ENCODE measurements at regions not wholly inside any gene's neighbourhood (a gene's known extent, or its start where the extent isn't known, plus 50 kb on each side); places are given as distances from the start of the nearest gene placed in this dataset.
A peak's percentile ranks its signal among the peaks of the same experiment; 100 is the strongest.
"Not testable (repeated sequence)": the region's sequence is repeated elsewhere in the genome, so short reads cannot be mapped to it uniquely, and the experiment has no call there.

GRCh38 chr2:172264820-172265219, 162.1 kb upstream of the DLX2 start:
- not testable (repeated sequence) for DNase-seq

- not testable (repeated sequence) for DNase-seq
These were observed 157.7 kb upstream of the ITGA6 start for GRCh38 chr2:172269507-172270244.

- no peak for DNase-seq
These were observed 156.9 kb upstream of the ITGA6 start for GRCh38 chr2:172270278-172271079.

GRCh38 chr2:172273910-172274571, 153.3 kb upstream of the ITGA6 start:
- no peak for DNase-seq

GRCh38 chr2:172275239-172275638, 152.1 kb upstream of the ITGA6 start:
- no peak for DNase-seq

GRCh38 chr2:172276961-172277360, 150.4 kb upstream of the ITGA6 start:
- no peak for DNase-seq

GRCh38 chr2:172278667-172279066, 148.7 kb upstream of the ITGA6 start:
- DNase-seq = no peak

GRCh38 chr2:172279214-172279613, 148.2 kb upstream of the ITGA6 start:
- DNase-seq = no peak

- DNase-seq = no peak
These were observed 147.6 kb upstream of the ITGA6 start for GRCh38 chr2:172279813-172280212.

- no peak for DNase-seq
These were observed 146.6 kb upstream of the ITGA6 start for GRCh38 chr2:172280571-172281361.

GRCh38 chr2:172281648-172282570, 145.5 kb upstream of the ITGA6 start:
- DNase-seq = no peak

GRCh38 chr2:172282944-172283343, 144.4 kb upstream of the ITGA6 start:
- no peak for DNase-seq

- DNase-seq = no peak
These were observed 143.9 kb upstream of the ITGA6 start for GRCh38 chr2:172283476-172283875.

- no peak for DNase-seq
These were observed 143.2 kb upstream of the ITGA6 start for GRCh38 chr2:172284209-172284608.

GRCh38 chr2:172285010-172285621, 142.3 kb upstream of the ITGA6 start:
- DNase-seq = no peak

- no peak for DNase-seq
These were observed 141.6 kb upstream of the ITGA6 start for GRCh38 chr2:172285760-172286159.

GRCh38 chr2:172287190-172287589, 140.2 kb upstream of the ITGA6 start:
- DNase-seq = no peak

GRCh38 chr2:172287605-172288315, 139.6 kb upstream of the ITGA6 start:
- DNase-seq = no peak

GRCh38 chr2:172288603-172289002, 138.8 kb upstream of the ITGA6 start:
- peak; percentile 24 for DNase-seq

GRCh38 chr2:172293952-172294351, 133.4 kb upstream of the ITGA6 start:
- DNase-seq = no peak

- DNase-seq = no peak
These were observed 132.4 kb upstream of the ITGA6 start for GRCh38 chr2:172294983-172295382.
